GM19238 (cell line): ENCODE measurements at regions not wholly inside any gene's neighbourhood (a gene's known extent, or its start where the extent isn't known, plus 50 kb on each side); places are given as distances from the start of the nearest gene placed in this dataset.

Experiments
- DNase-seq: peaks from one replicate; pipeline ENCODE4 v3.0.0; 2011; ENCODE audit warnings: low spot score; ENCODE audit not compliant: insufficient read length

GRCh38 chr4:71240094-71240493 lies 98.7 kb upstream of the SLC4A4 start:
- DNase-seq = no peak

GRCh38 chr4:71241501-71242288 lies 97.1 kb upstream of the SLC4A4 start:
- no peak for DNase-seq

- no peak for DNase-seq
Measured at GRCh38 chr4:71243091-71243833, 95.6 kb upstream of the SLC4A4 start.

- no peak for DNase-seq
Measured at GRCh38 chr4:71247706-71248105, 91.1 kb upstream of the SLC4A4 start.

- no peak for DNase-seq
Measured at GRCh38 chr4:71251261-71251660, 87.6 kb upstream of the SLC4A4 start.

- DNase-seq = no peak
Measured at GRCh38 chr4:71253545-71253944, 85.3 kb upstream of the SLC4A4 start.

- no peak for DNase-seq
Measured at GRCh38 chr4:71254451-71255012, 84.3 kb upstream of the SLC4A4 start.

- no peak for DNase-seq
Measured at GRCh38 chr4:71255976-71256375, 82.8 kb upstream of the SLC4A4 start.

- DNase-seq = no peak
Measured at GRCh38 chr4:71257761-71258160, 81.1 kb upstream of the SLC4A4 start.

GRCh38 chr4:71258323-71258722 lies 80.5 kb upstream of the SLC4A4 start:
- DNase-seq = no peak

- DNase-seq = no peak
Measured at GRCh38 chr4:71259280-71259679, 79.5 kb upstream of the SLC4A4 start.

GRCh38 chr4:71259911-71260331 lies 78.9 kb upstream of the SLC4A4 start:
- no peak for DNase-seq

- DNase-seq = no peak
Measured at GRCh38 chr4:71260544-71260943, 78.3 kb upstream of the SLC4A4 start.

GRCh38 chr4:71261001-71261400 lies 77.8 kb upstream of the SLC4A4 start:
- no peak for DNase-seq

- no peak for DNase-seq
Measured at GRCh38 chr4:71261633-71262121, 77.1 kb upstream of the SLC4A4 start.

- no peak for DNase-seq
Measured at GRCh38 chr4:71262161-71262560, 76.7 kb upstream of the SLC4A4 start.

- DNase-seq = no peak
Measured at GRCh38 chr4:71266090-71266794, 72.6 kb upstream of the SLC4A4 start.

GRCh38 chr4:71267244-71267643 lies 71.6 kb upstream of the SLC4A4 start:
- DNase-seq = no peak

- DNase-seq = no peak
Measured at GRCh38 chr4:71268166-71268565, 70.7 kb upstream of the SLC4A4 start.

- DNase-seq = no peak
Measured at GRCh38 chr4:71269233-71269632, 69.6 kb upstream of the SLC4A4 start.

- no peak for DNase-seq
Measured at GRCh38 chr4:71270901-71271300, 67.9 kb upstream of the SLC4A4 start.

- DNase-seq = no peak
Measured at GRCh38 chr4:71272976-71273375, 65.8 kb upstream of the SLC4A4 start.
